Right cardiac atrium (tissue), 5 donors: ENCODE measurements at regions not wholly inside any gene's neighbourhood (a gene's known extent, or its start where the extent isn't known, plus 50 kb on each side); places are given as distances from the start of the nearest gene placed in this dataset.
"Not testable (repeated sequence)": the region's sequence is repeated elsewhere in the genome, so short reads cannot be mapped to it uniquely, and the experiment has no call there.

ENCODE experiments used
- ATAC-seq, 2 donors: fragments of 200-7000 bp; cut with Tn5 transposase; one replicate each; pipeline versions ENCODE4 v1.8.0 to v1.9.1; 2020; ENCODE audit warnings: moderate library complexity in 2 of 2, mild to moderate bottlenecking in 1 of 2
- DNase-seq, 3 donors: peaks; one replicate each; pipeline ENCODE4 v3.0.0-alpha.2; 2020
- H3K27ac ChIP-seq: one replicate; pipeline ENCODE4 v1.5.1; 2013; ENCODE audit warnings: mild to moderate bottlenecking, low read length, control low read depth, moderate library complexity
- H3K27me3 ChIP-seq: one replicate; pipeline ENCODE4 v1.6.1; 2013; ENCODE audit not compliant: control insufficient read depth, insufficient read depth
- H3K4me1 ChIP-seq: one replicate; pipeline ENCODE4 v1.6.1; 2013; ENCODE audit warnings: low read length; ENCODE audit not compliant: control insufficient read depth, insufficient read depth
- H3K4me3 ChIP-seq: one replicate; pipeline ENCODE4 v1.5.1; 2013; ENCODE audit warnings: low read length, control low read depth
- H3K9me3 ChIP-seq: one replicate; pipeline ENCODE4 v1.6.1; 2013; ENCODE audit warnings: low read length; ENCODE audit not compliant: control insufficient read depth
- WGBS: extraction: QIAGEN DNeasy Blood & Tissue Kit; methylation state at CpG from one replicate; pipeline ENCODE4 v1.1.7; 2013; 5-methylcytosine and 5-hydroxymethylcytosine counted together
- intact Hi-C, 4 donors: fragments of 100-400 bp; cut with DNase I; formaldehyde crosslinking; loops; one replicate each; pipeline versions ENCODE4 v1.11.0 to v1.14.0; 2022 to 2023
- donor health status: healthy with polysubstance abuse.
- donor health status: DM: no; HTN: yes; CAD: no.
- donor health status: DM: no; HTN: no; CAD: no.
- donor health status: DM: no; HTN: yes; CAD: no; lungs with severe emphysema.
- donor health status: DM: yes; HTN: yes; CAD: no.

- DNase-seq (no peak), ATAC-seq (no peak)
- Histone ChIP-seq H3K27ac (no peak overlapping the region), H3K9me3 (no peaks in the 10 kb centered on the region), H3K4me3 (no peak overlapping the region), H3K27me3 (no peaks in the 10 kb centered on the region), H3K4me1 (no peaks in the 10 kb centered on the region)
- intact Hi-C loops = no loop called here
- 51% methylated on average over 2 of the region's 2 CpGs for WGBS
Observed at GRCh38 chr13:78540058-78540457, 63.3 kb downstream of the POU4F1 start.

DNA sequence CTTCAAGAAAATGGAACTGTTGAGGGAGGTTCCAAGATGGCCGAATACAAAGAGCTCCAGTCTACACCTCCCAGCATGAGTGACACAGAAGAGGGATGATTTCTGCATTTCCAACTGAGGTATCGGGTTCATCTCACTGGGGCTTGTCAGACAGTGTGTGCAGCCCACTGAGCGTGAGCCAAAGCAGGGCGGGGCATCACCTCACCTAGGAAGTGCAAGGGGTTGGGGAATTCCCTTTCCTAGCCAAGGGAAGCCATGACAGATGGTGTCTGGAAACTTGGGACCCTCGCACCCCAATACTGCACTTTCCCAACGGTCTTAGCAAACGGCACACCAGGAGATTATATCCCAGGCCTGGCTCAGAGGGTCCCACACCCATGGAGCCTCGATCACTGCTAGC, 77.3 kb downstream of the POU4F1 start:
- H3K27ac ChIP-seq, ATAC-seq, H3K4me1 ChIP-seq, intact Hi-C loops, H3K27me3 ChIP-seq, H3K9me3 ChIP-seq, H3K4me3 ChIP-seq, DNase-seq: not testable (repeated sequence)
- WGBS = 85% methylated on average over 8 of the region's 8 CpGs

- WGBS = 30% methylated on average over 1 of the region's 1 CpG
- ATAC-seq = no peak
Observed at GRCh38 chr13:78524936-78525335, 78.4 kb downstream of the POU4F1 start.

DNA sequence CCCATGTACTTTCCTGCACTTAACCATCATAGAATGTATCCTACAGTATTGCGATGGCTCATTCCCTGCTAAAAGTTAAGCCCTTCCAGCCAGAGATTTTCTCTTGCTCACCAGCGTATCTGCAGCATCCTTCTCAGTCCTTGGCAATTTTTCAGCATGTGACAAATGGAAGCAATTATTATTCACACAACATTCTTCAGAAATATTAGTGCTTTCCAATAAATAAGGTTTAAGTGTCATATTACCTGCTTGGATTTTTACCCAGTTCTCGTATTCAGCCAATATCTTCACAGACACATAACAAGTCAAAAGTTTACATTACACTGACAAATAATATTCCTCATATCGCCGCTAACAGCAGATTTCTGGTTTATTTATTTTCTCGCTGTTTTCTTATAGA, 82.3 kb downstream of the POU4F1 start:
- no peak overlapping the region for H3K4me3 ChIP-seq
- ATAC-seq (no peak), DNase-seq (no peak)
- no peaks in the 10 kb centered on the region for H3K27me3 ChIP-seq
- H3K9me3 ChIP-seq = no peaks in the 10 kb centered on the region
- H3K4me1 ChIP-seq = no peaks in the 10 kb centered on the region
- intact Hi-C loops = no loop called here
- no peak overlapping the region for H3K27ac ChIP-seq
- 86% methylated on average over 6 of the region's 6 CpGs for WGBS

More at GRCh38 chr13:78524936-78525335, 78.4 kb downstream of the POU4F1 start:
- no peaks in the 10 kb centered on the region for H3K4me1 ChIP-seq
- no peaks in the 10 kb centered on the region for H3K27me3 ChIP-seq
- no peaks in the 10 kb centered on the region for H3K9me3 ChIP-seq
- H3K4me3 ChIP-seq = no peak overlapping the region
- intact Hi-C loops = no loop called here
- DNase-seq = no peak
- no peak overlapping the region for H3K27ac ChIP-seq

GRCh38 chr13:78520425-78520824, 82.9 kb downstream of the POU4F1 start:
- DNase-seq (no peak), ATAC-seq (no peak)
- Histone ChIP-seq H3K4me1 (no peaks in the 10 kb centered on the region), H3K4me3 (no peak overlapping the region), H3K27me3 (no peaks in the 10 kb centered on the region), H3K27ac (no peak overlapping the region), H3K9me3 (no peaks in the 10 kb centered on the region)
- intact Hi-C loops = no loop called here
- WGBS = 74% methylated on average over 2 of the region's 2 CpGs

- H3K4me1 ChIP-seq, ATAC-seq, intact Hi-C loops, DNase-seq, H3K27me3 ChIP-seq, H3K27ac ChIP-seq, H3K4me3 ChIP-seq, H3K9me3 ChIP-seq: not testable (repeated sequence)
- WGBS = 90% methylated on average over 7 of the region's 7 CpGs
Observed at GRCh38 chr13:78518482-78518881, 84.9 kb downstream of the POU4F1 start.

DNA sequence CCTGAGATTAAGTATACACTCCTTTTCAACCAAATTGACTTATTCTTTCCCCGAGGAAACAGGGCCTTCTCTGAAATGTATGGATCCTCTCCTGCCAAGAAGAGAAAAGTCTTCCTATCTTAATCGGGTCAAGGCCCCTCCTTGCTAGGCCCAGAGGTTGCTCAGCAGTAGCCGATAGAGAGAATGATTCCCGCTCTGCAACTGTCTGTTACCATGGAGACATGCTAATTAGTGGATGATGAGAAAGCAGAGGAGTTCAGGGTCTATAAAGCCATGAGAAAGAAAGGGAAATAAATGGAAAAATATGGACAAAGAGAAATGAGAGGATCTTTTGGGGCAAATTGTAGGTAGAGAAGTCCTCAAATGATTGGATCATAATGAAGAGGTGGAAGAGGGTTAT, 103.5 kb downstream of the POU4F1 start:
- Histone ChIP-seq H3K27me3 (no peaks in the 10 kb centered on the region), H3K4me3 (no peak overlapping the region), H3K9me3 (no peaks in the 10 kb centered on the region), H3K4me1 (no peaks in the 10 kb centered on the region), H3K27ac (no peak overlapping the region)
- ATAC-seq (no peak), DNase-seq (no peak)
- intact Hi-C loops = no loop called here
- whole genome bisulfite sequencing = 44% methylated on average over 4 of the region's 4 CpGs

GRCh38 chr13:78497702-78498355, 105.5 kb downstream of the POU4F1 start:
- 23% methylated on average over 8 of the region's 8 CpGs for WGBS
- Histone ChIP-seq H3K4me1 (no peaks in the 10 kb centered on the region), H3K27me3 (no peaks in the 10 kb centered on the region), H3K27ac (no peak overlapping the region), H3K4me3 (no peak overlapping the region), H3K9me3 (no peaks in the 10 kb centered on the region)
- DNase-seq = peak in 1 of 3 donors; percentile 42
- ATAC-seq = peak in 1 of 2 donors; percentile 52
- intact Hi-C loops = no loop called here

DNA sequence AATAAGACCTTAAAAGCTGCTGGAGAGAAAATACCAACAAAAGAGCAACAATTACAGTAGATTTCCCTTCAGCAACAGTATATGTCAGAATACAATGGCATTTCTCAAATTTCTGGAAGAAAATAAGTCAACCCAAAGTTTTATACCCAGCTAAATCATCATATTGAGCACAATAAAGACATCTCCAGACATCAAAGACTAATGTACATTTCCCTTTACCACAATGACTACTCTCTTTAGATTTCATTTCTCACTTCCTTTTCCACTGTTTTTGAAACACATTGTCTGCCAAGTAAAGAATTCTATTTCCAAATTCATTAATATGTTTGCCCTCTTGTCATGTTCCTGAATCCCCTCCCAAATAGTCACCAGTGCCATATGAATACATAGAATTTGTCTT, 111.4 kb downstream of the POU4F1 start:
- Histone ChIP-seq H3K4me1 (no peaks in the 10 kb centered on the region), H3K27ac (no peak overlapping the region), H3K4me3 (no peak overlapping the region), H3K9me3 (no peaks in the 10 kb centered on the region), H3K27me3 (no peaks in the 10 kb centered on the region)
- DNase-seq (no peak), ATAC-seq (no peak)
- intact Hi-C loops = no loop called here

GRCh38 chr13:78490225-78490624, 113.1 kb downstream of the POU4F1 start:
- H3K27ac ChIP-seq, H3K9me3 ChIP-seq, ATAC-seq, DNase-seq, H3K4me3 ChIP-seq, H3K4me1 ChIP-seq, intact Hi-C loops, H3K27me3 ChIP-seq: not testable (repeated sequence)
- WGBS = 84% methylated on average over 7 of the region's 7 CpGs

- H3K4me1 ChIP-seq = no peaks in the 10 kb centered on the region
Observed at GRCh38 chr13:78487707-78488106, 115.6 kb downstream of the POU4F1 start.

GRCh38 chr13:78485803-78486202, 117.5 kb downstream of the POU4F1 start:
- intact Hi-C loops = no loop called here
- 78% methylated on average over 3 of the region's 3 CpGs for WGBS
- no peak for ATAC-seq

More at GRCh38 chr13:78487707-78488106, 115.6 kb downstream of the POU4F1 start:
- 76% methylated on average over 1 of the region's 1 CpG for WGBS
- intact Hi-C loops = no loop called here
- Histone ChIP-seq H3K27me3 (no peaks in the 10 kb centered on the region), H3K27ac (no peak overlapping the region), H3K9me3 (no peaks in the 10 kb centered on the region), H3K4me3 (no peak overlapping the region)
- ATAC-seq (no peak), DNase-seq (no peak)

More at GRCh38 chr13:78485803-78486202, 117.5 kb downstream of the POU4F1 start:
- no peaks in the 10 kb centered on the region for H3K27me3 ChIP-seq
- H3K4me3 ChIP-seq = no peak overlapping the region
- DNase-seq = no peak
- no peak overlapping the region for H3K27ac ChIP-seq
- H3K4me1 ChIP-seq = no peaks in the 10 kb centered on the region
- no peaks in the 10 kb centered on the region for H3K9me3 ChIP-seq
